ENCODE measurements at regions not wholly inside any gene's neighbourhood (a gene's known extent, or its start where the extent isn't known, plus 50 kb on each side); places are given as distances from the start of the nearest gene placed in this dataset.

DNA sequence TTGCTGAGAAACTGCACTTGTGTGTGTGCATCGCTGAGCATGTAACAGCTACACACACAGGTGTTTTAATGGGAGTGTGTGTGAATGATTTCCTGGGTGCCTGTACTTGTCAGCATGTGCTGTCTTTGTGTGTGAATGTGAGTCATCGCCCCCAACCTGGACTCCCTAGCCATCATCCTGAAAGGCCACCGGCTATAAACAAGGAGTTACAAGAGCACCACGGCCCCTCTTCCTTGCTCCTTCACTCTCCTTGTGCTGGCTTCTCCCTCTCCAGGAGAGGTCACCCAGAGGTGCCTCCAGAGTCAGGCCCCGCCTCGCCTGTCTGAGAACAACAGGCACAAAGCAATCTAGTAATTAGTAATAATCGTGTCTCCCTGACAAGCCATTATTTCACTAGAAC is 419.2 kb downstream of the BUD13 start:
- TF ChIP-seq, protein P1, sequence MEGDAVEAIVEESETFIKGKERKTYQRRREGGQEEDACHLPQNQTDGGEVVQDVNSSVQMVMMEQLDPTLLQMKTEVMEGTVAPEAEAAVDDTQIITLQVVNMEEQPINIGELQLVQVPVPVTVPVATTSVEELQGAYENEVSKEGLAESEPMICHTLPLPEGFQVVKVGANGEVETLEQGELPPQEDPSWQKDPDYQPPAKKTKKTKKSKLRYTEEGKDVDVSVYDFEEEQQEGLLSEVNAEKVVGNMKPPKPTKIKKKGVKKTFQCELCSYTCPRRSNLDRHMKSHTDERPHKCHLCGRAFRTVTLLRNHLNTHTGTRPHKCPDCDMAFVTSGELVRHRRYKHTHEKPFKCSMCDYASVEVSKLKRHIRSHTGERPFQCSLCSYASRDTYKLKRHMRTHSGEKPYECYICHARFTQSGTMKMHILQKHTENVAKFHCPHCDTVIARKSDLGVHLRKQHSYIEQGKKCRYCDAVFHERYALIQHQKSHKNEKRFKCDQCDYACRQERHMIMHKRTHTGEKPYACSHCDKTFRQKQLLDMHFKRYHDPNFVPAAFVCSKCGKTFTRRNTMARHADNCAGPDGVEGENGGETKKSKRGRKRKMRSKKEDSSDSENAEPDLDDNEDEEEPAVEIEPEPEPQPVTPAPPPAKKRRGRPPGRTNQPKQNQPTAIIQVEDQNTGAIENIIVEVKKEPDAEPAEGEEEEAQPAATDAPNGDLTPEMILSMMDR (IDR thresholded peaks at IDR 0.05; ENCODE audit: low read depth, low read length, poor library complexity, severe bottlenecking): no peak
- no peak overlapping the region for H3K4me2 ChIP-seq (ENCODE audit: low read length)

GRCh38 chr11:116352881-116353280 is 419.9 kb downstream of the BUD13 start:
- peaks cover 47% of the 10 kb centered on the region for H3K4me1 ChIP-seq (ENCODE audit: control insufficient read depth, low read length)
- no peaks in the 10 kb centered on the region for H3K79me2 ChIP-seq (ENCODE audit: control insufficient read depth, low read length)
- no peak overlapping the region for H3K4me3 ChIP-seq (ENCODE audit: low read length)
- H3K27ac ChIP-seq (ENCODE audit: low read depth, low read length): no peak overlapping the region
- H3F3A ChIP-seq (ENCODE audit: control insufficient read depth, insufficient read depth): no peaks in the 10 kb centered on the region
- H3K9me2 ChIP-seq (replicated peaks; ENCODE audit: control insufficient read depth, low read length): no peaks in the 10 kb centered on the region
- no peaks in the 10 kb centered on the region for H3K9me3 ChIP-seq (ENCODE audit: control insufficient read depth, insufficient read depth, low read length)
- no peaks in the 10 kb centered on the region for H4K20me1 ChIP-seq (ENCODE audit: control insufficient read depth, insufficient read depth, low read depth, low read length)
- no peak overlapping the region for H3K4me2 ChIP-seq (ENCODE audit: low read length)
- TF ChIP-seq, protein P1 (IDR thresholded peaks at IDR 0.05; ENCODE audit: low read depth, low read length, poor library complexity, severe bottlenecking): no peak
- no peak for TF ChIP-seq EZH2phosphoT487 (IDR thresholded peaks at IDR 0.05; ENCODE audit: borderline replicate concordance, low read length)
- no peaks in the 10 kb centered on the region for H3K36me3 ChIP-seq (ENCODE audit: control insufficient read depth, low read length)
- H3K27me3 ChIP-seq (ENCODE audit: control insufficient read depth, low read length): peaks cover 5% of the 10 kb centered on the region; the same call in 1 of the 2 replicates

More for the DNA sequence above, 419.2 kb downstream of the BUD13 start:
- no peaks in the 10 kb centered on the region for H3K36me3 ChIP-seq (ENCODE audit: control insufficient read depth, low read length)
- no peaks in the 10 kb centered on the region for H3F3A ChIP-seq (ENCODE audit: control insufficient read depth, insufficient read depth)
- no peaks in the 10 kb centered on the region for H3K9me3 ChIP-seq (ENCODE audit: control insufficient read depth, insufficient read depth, low read length)
- peaks cover 40% of the 10 kb centered on the region for H3K4me1 ChIP-seq (ENCODE audit: control insufficient read depth, low read length)
- H3K79me2 ChIP-seq (ENCODE audit: control insufficient read depth, low read length): no peaks in the 10 kb centered on the region
- H3K4me3 ChIP-seq (ENCODE audit: low read length): no peak overlapping the region
- peaks cover 5% of the 10 kb centered on the region; the same call in 1 of the 2 replicates for H3K27me3 ChIP-seq (ENCODE audit: control insufficient read depth, low read length)
- H4K20me1 ChIP-seq (ENCODE audit: control insufficient read depth, insufficient read depth, low read depth, low read length): no peaks in the 10 kb centered on the region
- H3K9me2 ChIP-seq (replicated peaks; ENCODE audit: control insufficient read depth, low read length): no peaks in the 10 kb centered on the region
- no peak overlapping the region for H3K27ac ChIP-seq (ENCODE audit: low read depth, low read length)

DNA sequence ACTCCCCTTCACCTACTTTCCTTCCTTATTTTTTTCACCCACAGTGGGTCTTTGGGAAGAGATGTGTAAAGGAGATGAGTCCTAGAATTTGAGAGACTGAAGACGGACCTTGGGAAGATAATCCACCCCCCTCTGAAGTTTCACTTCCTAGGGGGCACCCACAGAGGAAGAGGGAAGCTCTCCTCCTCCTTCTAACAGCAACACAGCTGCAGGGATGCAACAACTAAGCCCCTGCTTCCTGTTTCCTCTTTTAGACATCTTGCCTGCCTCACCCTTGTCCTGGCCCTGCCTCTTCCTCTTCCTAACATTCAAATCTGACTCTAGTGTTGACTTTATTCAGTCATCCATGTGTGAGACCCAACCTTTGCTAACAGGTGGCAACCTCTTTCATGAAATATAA is 424.6 kb downstream of the BUD13 start:
- TF ChIP-seq EZH2phosphoT487 (IDR thresholded peaks at IDR 0.05; ENCODE audit: borderline replicate concordance, low read length): no peak
- TF ChIP-seq, protein P1 (IDR thresholded peaks at IDR 0.05; ENCODE audit: low read depth, low read length, poor library complexity, severe bottlenecking): no peak
- H3K4me2 ChIP-seq (ENCODE audit: low read length): peak overlapping the region; percentile 50
- H3K79me2 ChIP-seq (ENCODE audit: control insufficient read depth, low read length): no peaks in the 10 kb centered on the region
- no peaks in the 10 kb centered on the region for H3F3A ChIP-seq (ENCODE audit: control insufficient read depth, insufficient read depth)
- H3K4me3 ChIP-seq (ENCODE audit: low read length): peak overlapping the region; percentile 24
- H3K27me3 ChIP-seq (ENCODE audit: control insufficient read depth, low read length): peaks cover 12% of the 10 kb centered on the region
- H3K4me1 ChIP-seq (ENCODE audit: control insufficient read depth, low read length): peaks cover 66% of the 10 kb centered on the region
- H3K27ac ChIP-seq (ENCODE audit: low read depth, low read length): peak overlapping the region; percentile 20; the same call in 1 of the 2 replicates
- no peaks in the 10 kb centered on the region for H4K20me1 ChIP-seq (ENCODE audit: control insufficient read depth, insufficient read depth, low read depth, low read length)
- no peaks in the 10 kb centered on the region for H3K9me2 ChIP-seq (replicated peaks; ENCODE audit: control insufficient read depth, low read length)
- no peaks in the 10 kb centered on the region for H3K36me3 ChIP-seq (ENCODE audit: control insufficient read depth, low read length)
- no peaks in the 10 kb centered on the region for H3K9me3 ChIP-seq (ENCODE audit: control insufficient read depth, insufficient read depth, low read length)

Measured in DOHH2 (cell line).